GM12873 (cell line): ENCODE measurements at regions not wholly inside any gene's neighbourhood (a gene's known extent, or its start where the extent isn't known, plus 50 kb on each side); places are given as distances from the start of the nearest gene placed in this dataset.

Experiments used
- TF ChIP-seq, protein P1 (sequence below): IDR thresholded peaks from 2 replicates; pipeline ENCODE4 v1.5.1; 2012; ENCODE audit warnings: low read depth, mild to moderate bottlenecking, moderate library complexity, low read length, control low read depth; ENCODE audit not compliant: insufficient read depth; ENCODE audit errors: missing control alignments

DNA sequence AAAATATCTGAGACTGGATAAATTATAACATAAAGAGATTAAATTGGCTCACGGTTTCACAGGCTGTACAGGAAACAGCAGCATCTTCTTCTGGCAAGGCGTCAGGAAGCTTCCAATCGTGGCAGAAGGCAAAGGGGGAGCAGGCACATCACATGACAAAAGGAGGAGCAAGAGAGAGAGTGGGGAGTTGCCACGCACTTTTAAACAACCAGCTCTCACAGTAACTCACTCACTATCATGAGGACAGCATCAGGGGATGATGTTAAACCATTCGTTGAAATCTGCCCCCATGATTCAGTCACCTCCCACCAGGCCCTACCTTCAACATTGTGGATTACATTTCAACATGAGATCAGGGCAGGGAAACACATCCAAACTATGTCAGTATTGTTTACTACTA lies 114.5 kb upstream of the SPATA16 start:
- TF ChIP-seq, protein P1, sequence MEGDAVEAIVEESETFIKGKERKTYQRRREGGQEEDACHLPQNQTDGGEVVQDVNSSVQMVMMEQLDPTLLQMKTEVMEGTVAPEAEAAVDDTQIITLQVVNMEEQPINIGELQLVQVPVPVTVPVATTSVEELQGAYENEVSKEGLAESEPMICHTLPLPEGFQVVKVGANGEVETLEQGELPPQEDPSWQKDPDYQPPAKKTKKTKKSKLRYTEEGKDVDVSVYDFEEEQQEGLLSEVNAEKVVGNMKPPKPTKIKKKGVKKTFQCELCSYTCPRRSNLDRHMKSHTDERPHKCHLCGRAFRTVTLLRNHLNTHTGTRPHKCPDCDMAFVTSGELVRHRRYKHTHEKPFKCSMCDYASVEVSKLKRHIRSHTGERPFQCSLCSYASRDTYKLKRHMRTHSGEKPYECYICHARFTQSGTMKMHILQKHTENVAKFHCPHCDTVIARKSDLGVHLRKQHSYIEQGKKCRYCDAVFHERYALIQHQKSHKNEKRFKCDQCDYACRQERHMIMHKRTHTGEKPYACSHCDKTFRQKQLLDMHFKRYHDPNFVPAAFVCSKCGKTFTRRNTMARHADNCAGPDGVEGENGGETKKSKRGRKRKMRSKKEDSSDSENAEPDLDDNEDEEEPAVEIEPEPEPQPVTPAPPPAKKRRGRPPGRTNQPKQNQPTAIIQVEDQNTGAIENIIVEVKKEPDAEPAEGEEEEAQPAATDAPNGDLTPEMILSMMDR: no peak

DNA sequence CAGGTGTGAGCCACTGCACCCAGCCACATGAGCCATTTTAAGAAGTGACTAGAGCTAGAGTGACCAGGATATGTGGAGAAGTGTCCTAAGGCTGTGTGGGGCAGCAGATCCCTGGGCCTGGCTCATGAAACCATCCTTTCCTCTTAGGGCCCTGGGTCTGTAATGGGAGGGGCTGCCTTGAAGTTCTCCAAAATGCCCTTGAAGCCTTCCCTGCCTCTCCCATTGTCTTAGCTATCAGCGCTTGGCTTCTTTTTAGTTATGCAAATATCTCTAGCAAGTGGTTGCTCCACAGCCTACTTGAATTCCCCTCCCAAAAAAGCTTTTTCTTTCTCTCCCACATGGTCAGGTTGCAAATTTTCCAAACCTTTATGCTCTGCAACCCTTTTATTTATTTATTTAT lies 112.4 kb upstream of the SPATA16 start:
- TF ChIP-seq, protein P1: no peak

DNA sequence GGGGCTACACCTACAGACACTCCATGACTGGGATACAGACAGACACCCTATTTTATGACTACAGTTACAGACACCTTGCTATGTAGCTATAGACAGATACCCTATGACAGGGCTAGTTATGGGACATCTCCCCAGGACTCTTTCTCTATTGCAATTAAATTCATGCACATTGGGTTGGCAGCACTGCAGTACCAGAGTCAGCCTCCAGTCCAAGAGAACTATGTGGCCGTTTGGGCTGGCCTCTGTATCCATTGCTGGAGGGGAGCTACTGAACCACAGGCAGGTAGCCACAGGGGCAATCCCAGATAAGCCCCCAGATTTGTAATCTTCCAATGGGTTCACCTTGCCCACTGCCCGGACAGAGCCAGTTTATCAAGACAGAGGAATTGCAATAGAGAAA lies 108.4 kb upstream of the SPATA16 start:
- TF ChIP-seq, protein P1: peak; percentile 34

DNA sequence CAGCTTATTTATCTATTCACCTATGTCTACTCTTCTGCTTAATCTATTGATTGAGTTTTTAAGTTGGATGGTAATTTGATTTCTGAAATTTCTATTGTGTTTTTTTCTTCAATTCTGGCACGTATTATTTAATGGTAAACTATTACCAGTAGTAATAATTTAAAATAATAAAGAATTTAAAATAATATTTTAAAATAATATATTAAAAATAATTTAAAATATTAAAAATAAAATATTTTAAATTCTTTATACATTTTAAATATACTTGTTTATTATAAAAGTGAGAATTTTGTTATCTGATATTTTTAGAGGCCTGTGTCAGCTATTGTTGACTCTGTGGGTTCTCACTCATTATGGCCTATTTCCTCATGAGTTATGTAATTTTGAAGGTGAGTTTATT lies 100.7 kb upstream of the SPATA16 start:
- TF ChIP-seq, protein P1: no peak

DNA sequence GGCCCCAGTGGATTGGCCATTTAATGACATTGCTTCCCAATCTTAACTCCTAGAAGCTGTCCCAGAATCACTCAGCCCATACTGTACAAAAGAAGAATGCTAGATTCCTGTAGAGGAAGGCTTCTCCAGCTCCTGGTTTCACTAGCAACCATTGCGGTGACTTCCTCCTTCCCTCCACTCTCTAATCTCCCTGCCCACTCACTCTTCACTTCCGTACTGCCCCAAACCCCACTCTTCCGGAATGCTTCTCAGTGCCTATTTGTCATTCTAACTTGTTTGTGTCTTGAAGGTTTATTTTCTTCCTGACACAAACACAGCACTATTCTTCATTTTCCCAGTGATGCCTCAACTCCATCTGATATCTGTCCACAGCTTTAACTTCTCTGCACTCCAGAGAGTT lies 97.1 kb upstream of the SPATA16 start:
- TF ChIP-seq, protein P1: no peak

DNA sequence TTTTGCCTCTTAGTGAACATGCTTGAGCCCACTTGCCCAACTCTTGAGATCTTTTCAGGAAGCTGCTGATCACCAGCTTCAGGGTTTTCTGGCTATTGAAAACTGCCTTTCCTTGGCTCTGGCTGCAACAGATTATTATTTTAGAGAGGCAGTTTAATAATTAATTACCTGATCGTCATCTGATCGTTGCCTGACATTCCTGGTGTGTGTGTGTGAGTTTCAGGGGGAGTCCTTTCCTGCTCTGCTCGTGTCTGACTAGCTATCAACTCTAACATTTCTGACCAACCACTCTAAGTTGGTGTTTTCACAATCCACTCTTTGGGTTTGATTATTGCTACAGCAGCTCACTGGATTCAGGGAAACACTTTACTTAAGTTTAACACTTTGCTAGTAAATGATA lies 84.3 kb upstream of the SPATA16 start:
- TF ChIP-seq, protein P1: no peak

DNA sequence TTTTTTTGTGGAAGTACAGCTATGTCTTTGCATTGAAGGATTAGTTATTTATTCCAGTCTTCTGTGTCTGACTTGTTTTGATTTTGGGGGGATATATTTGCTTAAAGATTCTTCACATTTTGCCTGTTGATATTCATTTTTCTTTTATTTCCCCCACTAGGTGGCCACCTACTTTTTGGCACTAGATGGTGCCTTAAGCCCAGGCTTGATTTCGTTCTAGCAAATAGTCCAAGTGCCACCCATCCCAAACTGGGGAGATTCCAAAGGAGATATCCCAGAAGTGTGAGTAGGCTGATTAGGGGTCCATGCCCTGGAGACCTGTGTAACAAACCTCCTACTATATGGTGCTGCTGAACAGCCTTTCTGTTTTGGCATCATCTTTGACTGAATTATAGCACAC lies 80.0 kb upstream of the SPATA16 start:
- TF ChIP-seq, protein P1: peak; percentile 38
